GM12874 (cell line): ENCODE measurements at regions not wholly inside any gene's neighbourhood (a gene's known extent, or its start where the extent isn't known, plus 50 kb on each side); places are given as distances from the start of the nearest gene placed in this dataset.

Experiments used
- CTCF ChIP-seq: IDR thresholded peaks from 2 replicates; pipeline ENCODE4 v1.5.1; 2011; ENCODE audit warnings: low read depth, mild to moderate bottlenecking, control low read depth, low read length, moderate library complexity; ENCODE audit not compliant: insufficient read depth

- TF ChIP-seq CTCF = peak; percentile 30; the same call in 1 of the 2 replicates
These were observed 98.0 kb downstream of the EDNRB start for GRCh38 chr13:77820431-77821149.

GRCh38 chr13:77817521-77817920, 101.1 kb downstream of the EDNRB start:
- TF ChIP-seq CTCF = no peak

- no peak for TF ChIP-seq CTCF
These were observed 103.3 kb downstream of the EDNRB start for GRCh38 chr13:77815330-77815729.
